HL-60 (cell line): ENCODE measurements at regions not wholly inside any gene's neighbourhood (a gene's known extent, or its start where the extent isn't known, plus 50 kb on each side); places are given as distances from the start of the nearest gene placed in this dataset.

ENCODE experiments used
- GABPA ChIP-seq: IDR thresholded peaks from 2 replicates; pipeline ENCODE4 v1.6.1; 2012; ENCODE audit warnings: low read depth
- POLR2AphosphoS5 ChIP-seq: IDR thresholded peaks from 2 replicates; pipeline ENCODE4 v1.6.1; 2012; ENCODE audit warnings: low read depth
- TF ChIP-seq, protein P1 (sequence below): IDR thresholded peaks from one replicate; pipeline ENCODE4 v1.5.1; 2011; ENCODE audit warnings: low read length, control low read depth, inconsistent platforms; ENCODE audit not compliant: insufficient read depth
- TF ChIP-seq, protein P2 (sequence below): IDR thresholded peaks from 2 replicates; pipeline ENCODE4 v1.6.1; 2012; ENCODE audit warnings: low read depth; ENCODE audit not compliant: insufficient replicate concordance

DNA sequence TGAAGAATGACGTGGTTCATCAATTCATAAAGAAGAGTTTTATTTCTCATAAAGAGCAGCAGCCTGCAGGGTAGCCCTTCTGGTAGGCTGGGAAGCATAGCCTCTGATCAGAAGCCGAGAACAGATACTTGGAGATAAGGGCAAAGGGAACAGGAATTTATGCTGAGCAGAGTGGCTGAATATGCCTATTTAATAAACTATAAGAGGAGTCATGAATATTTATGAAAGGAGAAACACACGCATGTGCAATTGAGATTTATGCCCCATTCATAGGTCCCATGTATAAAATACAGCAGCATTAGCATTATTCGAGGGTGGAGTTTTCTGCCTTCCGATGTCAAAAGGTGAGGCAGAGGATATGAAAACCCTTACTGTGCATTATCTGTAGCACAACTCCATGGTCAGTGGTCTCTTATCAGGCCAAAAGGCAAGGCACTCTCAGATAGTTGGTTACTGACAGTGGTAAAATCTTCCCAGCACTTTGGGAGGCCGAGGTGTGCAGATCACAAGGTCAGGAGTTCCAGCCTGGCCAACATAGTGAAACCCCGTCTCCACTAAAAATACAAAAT, 569.1 kb downstream of the ACTL7B start:
- TF ChIP-seq, protein P1, sequence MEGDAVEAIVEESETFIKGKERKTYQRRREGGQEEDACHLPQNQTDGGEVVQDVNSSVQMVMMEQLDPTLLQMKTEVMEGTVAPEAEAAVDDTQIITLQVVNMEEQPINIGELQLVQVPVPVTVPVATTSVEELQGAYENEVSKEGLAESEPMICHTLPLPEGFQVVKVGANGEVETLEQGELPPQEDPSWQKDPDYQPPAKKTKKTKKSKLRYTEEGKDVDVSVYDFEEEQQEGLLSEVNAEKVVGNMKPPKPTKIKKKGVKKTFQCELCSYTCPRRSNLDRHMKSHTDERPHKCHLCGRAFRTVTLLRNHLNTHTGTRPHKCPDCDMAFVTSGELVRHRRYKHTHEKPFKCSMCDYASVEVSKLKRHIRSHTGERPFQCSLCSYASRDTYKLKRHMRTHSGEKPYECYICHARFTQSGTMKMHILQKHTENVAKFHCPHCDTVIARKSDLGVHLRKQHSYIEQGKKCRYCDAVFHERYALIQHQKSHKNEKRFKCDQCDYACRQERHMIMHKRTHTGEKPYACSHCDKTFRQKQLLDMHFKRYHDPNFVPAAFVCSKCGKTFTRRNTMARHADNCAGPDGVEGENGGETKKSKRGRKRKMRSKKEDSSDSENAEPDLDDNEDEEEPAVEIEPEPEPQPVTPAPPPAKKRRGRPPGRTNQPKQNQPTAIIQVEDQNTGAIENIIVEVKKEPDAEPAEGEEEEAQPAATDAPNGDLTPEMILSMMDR: no peak
- TF ChIP-seq, protein P2, sequence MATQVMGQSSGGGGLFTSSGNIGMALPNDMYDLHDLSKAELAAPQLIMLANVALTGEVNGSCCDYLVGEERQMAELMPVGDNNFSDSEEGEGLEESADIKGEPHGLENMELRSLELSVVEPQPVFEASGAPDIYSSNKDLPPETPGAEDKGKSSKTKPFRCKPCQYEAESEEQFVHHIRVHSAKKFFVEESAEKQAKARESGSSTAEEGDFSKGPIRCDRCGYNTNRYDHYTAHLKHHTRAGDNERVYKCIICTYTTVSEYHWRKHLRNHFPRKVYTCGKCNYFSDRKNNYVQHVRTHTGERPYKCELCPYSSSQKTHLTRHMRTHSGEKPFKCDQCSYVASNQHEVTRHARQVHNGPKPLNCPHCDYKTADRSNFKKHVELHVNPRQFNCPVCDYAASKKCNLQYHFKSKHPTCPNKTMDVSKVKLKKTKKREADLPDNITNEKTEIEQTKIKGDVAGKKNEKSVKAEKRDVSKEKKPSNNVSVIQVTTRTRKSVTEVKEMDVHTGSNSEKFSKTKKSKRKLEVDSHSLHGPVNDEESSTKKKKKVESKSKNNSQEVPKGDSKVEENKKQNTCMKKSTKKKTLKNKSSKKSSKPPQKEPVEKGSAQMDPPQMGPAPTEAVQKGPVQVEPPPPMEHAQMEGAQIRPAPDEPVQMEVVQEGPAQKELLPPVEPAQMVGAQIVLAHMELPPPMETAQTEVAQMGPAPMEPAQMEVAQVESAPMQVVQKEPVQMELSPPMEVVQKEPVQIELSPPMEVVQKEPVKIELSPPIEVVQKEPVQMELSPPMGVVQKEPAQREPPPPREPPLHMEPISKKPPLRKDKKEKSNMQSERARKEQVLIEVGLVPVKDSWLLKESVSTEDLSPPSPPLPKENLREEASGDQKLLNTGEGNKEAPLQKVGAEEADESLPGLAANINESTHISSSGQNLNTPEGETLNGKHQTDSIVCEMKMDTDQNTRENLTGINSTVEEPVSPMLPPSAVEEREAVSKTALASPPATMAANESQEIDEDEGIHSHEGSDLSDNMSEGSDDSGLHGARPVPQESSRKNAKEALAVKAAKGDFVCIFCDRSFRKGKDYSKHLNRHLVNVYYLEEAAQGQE: no peak
- no peak for TF ChIP-seq GABPA
- TF ChIP-seq POLR2AphosphoS5: no peak
